GM12875 (cell line): ENCODE measurements at regions not wholly inside any gene's neighbourhood (a gene's known extent, or its start where the extent isn't known, plus 50 kb on each side); places are given as distances from the start of the nearest gene placed in this dataset.

Experiments used
- H3K4me3 ChIP-seq: one replicate; pipeline ENCODE4 v1.5.1; 2011; ENCODE audit warnings: low read depth, low read length, control low read depth
- CTCF ChIP-seq: IDR thresholded peaks from 2 replicates; pipeline ENCODE4 v1.5.1; 2011; ENCODE audit warnings: low read depth, mild to moderate bottlenecking, control low read depth, inconsistent platforms, low read length, moderate library complexity, borderline replicate concordance; ENCODE audit not compliant: insufficient read depth

DNA sequence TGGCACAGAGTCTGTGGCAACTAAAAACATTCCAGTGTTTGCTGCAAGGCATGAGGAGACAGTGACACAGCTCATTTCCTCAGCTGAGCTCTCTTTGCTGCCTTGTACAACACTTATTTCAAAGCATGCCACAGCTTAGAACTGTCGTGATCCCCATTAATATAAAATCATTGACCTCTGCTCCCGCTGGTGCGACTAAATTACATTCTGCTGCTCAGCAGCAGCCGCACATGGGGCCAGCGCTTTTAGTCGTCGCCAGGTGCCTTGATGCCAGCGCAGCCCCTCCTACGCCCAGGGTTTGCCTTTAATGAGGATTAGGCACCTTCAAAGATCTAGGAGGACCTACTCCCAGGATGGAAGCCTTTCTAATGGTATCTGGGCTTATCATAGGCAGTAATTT, 717.9 kb upstream of the POU3F2 start:
- no peak overlapping the region for H3K4me3 ChIP-seq
- TF ChIP-seq CTCF = no peak

DNA sequence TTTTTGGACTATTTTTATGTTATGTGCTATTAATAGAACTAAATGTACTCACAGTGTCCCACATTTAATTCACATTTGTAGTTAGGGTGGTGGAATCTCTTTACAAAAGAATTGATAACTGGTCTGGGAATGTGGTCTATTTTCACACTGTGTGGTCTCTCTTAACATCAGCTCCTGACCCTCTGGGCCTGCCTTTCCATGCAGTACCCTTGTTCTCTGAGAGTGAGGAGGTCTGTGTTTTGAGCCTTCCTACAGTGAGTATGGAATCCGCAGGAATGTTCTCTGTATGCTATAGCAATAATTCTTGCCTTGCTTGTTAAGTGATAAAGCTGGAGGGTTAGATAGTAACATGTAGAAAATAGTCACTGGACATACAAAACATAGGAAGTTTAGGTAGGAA, 717.3 kb upstream of the POU3F2 start:
- no peak overlapping the region for H3K4me3 ChIP-seq
- TF ChIP-seq CTCF = no peak

DNA sequence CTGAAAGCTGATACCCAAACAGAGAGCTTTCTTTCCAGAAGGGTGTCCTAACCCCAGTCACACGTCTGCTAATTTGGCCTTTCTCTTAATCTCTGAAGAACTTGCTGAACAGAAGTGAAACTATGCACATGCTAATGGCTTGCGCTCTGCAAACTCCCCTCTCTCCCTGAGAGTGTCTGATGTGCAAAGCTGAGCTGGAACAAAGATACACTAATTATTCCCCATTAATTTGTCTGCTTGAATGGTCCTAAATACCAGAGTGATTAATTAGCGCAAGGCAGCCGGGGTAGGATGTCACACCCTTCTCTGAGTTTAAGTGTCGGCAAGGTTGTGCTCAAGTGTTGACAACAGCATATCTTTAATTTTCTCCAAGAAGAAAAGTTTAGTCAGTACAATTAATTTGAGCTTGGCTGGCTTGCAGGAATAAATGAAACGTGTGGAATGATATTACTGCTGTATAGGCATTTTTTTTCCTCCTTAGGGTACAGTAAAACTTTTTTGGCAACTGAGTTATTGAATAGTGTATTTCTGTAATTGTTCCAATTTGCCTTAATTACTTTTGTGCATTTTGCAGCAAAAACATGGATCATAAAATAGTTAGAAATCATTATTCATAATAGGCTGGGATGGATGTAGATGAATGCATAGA, 715.9 kb upstream of the POU3F2 start:
- no peak overlapping the region for H3K4me3 ChIP-seq
- TF ChIP-seq CTCF = no peak

GRCh38 chr6:98124171-98124570, 710.2 kb upstream of the POU3F2 start:
- no peak overlapping the region for H3K4me3 ChIP-seq
- TF ChIP-seq CTCF = no peak

DNA sequence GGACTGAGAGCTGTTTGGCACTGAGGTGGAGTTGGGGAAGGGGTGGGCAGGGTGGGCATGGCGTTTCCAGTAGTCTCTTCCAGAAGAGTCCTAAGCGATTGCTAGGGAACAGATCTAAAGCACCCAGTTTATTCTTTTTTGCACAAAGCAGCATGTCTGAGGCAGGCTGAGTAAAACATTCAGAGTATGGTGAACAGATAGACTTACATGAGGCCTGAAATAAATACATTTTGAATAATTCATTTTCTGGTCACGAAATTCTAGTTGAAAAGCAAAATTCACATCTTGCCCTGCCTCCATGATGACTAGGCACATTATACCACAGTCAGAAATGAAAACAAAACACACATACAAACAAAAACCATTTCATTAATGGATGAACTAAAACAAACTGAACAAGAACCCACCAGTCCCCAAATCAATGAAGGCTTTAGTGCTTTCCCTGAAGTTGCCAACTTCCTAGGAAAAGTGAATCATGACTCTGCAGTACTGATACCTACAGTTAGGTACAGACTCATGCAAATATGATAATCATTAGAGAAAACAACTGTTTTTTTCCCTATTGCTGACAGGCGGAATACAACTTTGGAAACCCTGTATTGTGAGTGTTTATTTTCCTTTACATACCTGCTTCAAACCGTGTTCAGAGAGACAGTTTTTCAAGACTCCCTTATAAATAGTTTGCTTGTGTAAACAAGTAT, 702.9 kb upstream of the POU3F2 start:
- H3K4me3 ChIP-seq = no peak overlapping the region
- TF ChIP-seq CTCF = no peak

DNA sequence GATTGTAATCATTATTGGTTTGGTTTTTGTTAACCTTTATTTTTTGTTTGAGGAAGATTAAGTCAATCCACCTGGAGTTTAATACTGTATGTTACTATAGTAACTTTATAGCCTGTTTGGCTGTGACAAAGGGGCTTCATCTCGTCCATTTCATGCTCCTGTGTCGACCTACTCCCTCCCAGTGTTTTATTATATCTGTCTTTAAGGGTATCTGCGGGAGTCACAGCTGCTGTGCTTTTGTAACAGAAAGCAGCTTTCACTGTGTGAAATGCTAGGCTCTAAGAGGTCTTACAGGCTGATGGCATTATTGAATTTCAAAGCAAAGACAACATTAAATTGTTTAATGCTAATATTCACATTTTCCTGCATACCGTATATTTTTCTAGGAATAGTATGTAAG, 698.0 kb upstream of the POU3F2 start:
- no peak for TF ChIP-seq CTCF
- no peak overlapping the region for H3K4me3 ChIP-seq

GRCh38 chr6:98137391-98137790, 697.0 kb upstream of the POU3F2 start:
- H3K4me3 ChIP-seq = no peak overlapping the region
- no peak for TF ChIP-seq CTCF
